ENCODE measurements at regions not wholly inside any gene's neighbourhood (a gene's known extent, or its start where the extent isn't known, plus 50 kb on each side); places are given as distances from the start of the nearest gene placed in this dataset.
A peak's percentile ranks its signal among the peaks of the same experiment; 100 is the strongest.
"Not testable (repeated sequence)": the region's sequence is repeated elsewhere in the genome, so short reads cannot be mapped to it uniquely, and the experiment has no call there.

GRCh38 chr9:38518826-38519225, 94.6 kb upstream of the IGFBPL1 start:
- no peak for DNase-seq

- peak; percentile 3 for DNase-seq
Measured at GRCh38 chr9:38516273-38516672, 92.0 kb upstream of the IGFBPL1 start.

GRCh38 chr9:38515055-38515454, 90.8 kb upstream of the IGFBPL1 start:
- DNase-seq = not testable (repeated sequence)

- not testable (repeated sequence) for DNase-seq
Measured at GRCh38 chr9:38510340-38510739, 86.1 kb upstream of the IGFBPL1 start.

- DNase-seq = no peak
Measured at GRCh38 chr9:38507587-38507986, 83.3 kb upstream of the IGFBPL1 start.

GRCh38 chr9:38500171-38500570, 75.9 kb upstream of the IGFBPL1 start:
- not testable (repeated sequence) for DNase-seq

- not testable (repeated sequence) for DNase-seq
Measured at GRCh38 chr9:38498551-38498950, 74.3 kb upstream of the IGFBPL1 start.

- no peak for DNase-seq
Measured at GRCh38 chr9:38489057-38489456, 64.8 kb upstream of the IGFBPL1 start.

GRCh38 chr9:38488156-38488698, 64.0 kb upstream of the IGFBPL1 start:
- DNase-seq = no peak

- DNase-seq = not testable (repeated sequence)
Measured at GRCh38 chr9:38487418-38488155, 63.3 kb upstream of the IGFBPL1 start.

- DNase-seq = no peak
Measured at GRCh38 chr9:38486837-38487236, 62.6 kb upstream of the IGFBPL1 start.

GRCh38 chr9:38486056-38486615, 61.9 kb upstream of the IGFBPL1 start:
- DNase-seq = no peak

- DNase-seq = not testable (repeated sequence)
Measured at GRCh38 chr9:38484076-38484665, 59.9 kb upstream of the IGFBPL1 start.

- DNase-seq = no peak
Measured at GRCh38 chr9:38482918-38483592, 58.8 kb upstream of the IGFBPL1 start.

GRCh38 chr9:38478211-38478610, 54.0 kb upstream of the IGFBPL1 start:
- DNase-seq = no peak

- DNase-seq = not testable (repeated sequence)
Measured at GRCh38 chr9:38474476-38474875, 50.2 kb upstream of the IGFBPL1 start.

Data from dermis blood vessel endothelial cell (primary cell).